T-helper 17 cell (primary cell): ENCODE measurements at regions not wholly inside any gene's neighbourhood (a gene's known extent, or its start where the extent isn't known, plus 50 kb on each side); places are given as distances from the start of the nearest gene placed in this dataset.

Experiments
- ATAC-seq: fragments of 150-1000 bp; cut with Tn5 transposase; 2 replicates; pipeline ENCODE4 v1.10.0; 2021; ENCODE audit warnings: mild to moderate bottlenecking, moderate library complexity
- DNase-seq, 3 donors: peaks; one replicate each; pipeline versions ENCODE4 v3.0.0 to v3.0.0-alpha.2; 2020 to 2021
- H3K9me3 ChIP-seq: one replicate; pipeline ENCODE4 v1.7.0; 2013; ENCODE audit warnings: low read length, mild to moderate bottlenecking; ENCODE audit not compliant: control insufficient read depth, poor library complexity, severe bottlenecking
- H3K27ac Mint-ChIP-seq: one replicate; pipeline ENCODE4 v1.8.0; 2022; ENCODE audit warnings: mild to moderate bottlenecking, moderate library complexity, mixed read lengths
- H3K27me3 Mint-ChIP-seq: one replicate; pipeline ENCODE4 v1.8.0; 2022; ENCODE audit warnings: mixed read lengths
- H3K36me3 Mint-ChIP-seq: one replicate; pipeline ENCODE4 v1.8.0; 2022; ENCODE audit warnings: low read depth, mixed read lengths
- H3K4me1 Mint-ChIP-seq: one replicate; pipeline ENCODE4 v1.8.0; 2022; ENCODE audit warnings: mild to moderate bottlenecking, mixed read lengths
- H3K4me3 Mint-ChIP-seq: one replicate; pipeline ENCODE4 v1.8.0; 2022; ENCODE audit warnings: mild to moderate bottlenecking, moderate library complexity, mixed read lengths

DNA sequence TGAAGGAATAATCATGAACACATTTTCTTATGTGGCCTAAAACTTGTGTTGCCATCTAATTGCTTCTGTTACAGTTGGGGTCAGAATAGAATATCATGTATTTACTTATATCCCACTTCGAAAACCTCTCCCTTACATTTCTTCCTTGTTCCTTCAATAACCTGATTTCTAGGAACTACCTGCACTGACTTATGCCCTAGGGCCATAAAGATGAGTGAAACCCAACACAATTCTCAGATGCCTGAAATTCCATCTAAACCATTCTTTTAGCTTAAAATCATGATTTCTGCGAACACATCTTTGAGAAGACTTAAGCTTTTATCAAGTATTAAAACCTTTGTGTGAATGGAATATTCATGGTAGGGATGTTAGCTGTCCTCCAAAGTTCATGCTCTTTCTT lies 142.7 kb downstream of the SNAPC1 start:
- H3K4me3 Mint-ChIP-seq, result no peak overlapping the region
- ATAC-seq, result no peak
- H3K36me3 Mint-ChIP-seq, result no peaks in the 10 kb centered on the region
- H3K27me3 Mint-ChIP-seq, result peaks cover 33% of the 10 kb centered on the region
- H3K4me1 Mint-ChIP-seq, result peaks cover 2% of the 10 kb centered on the region
- H3K9me3 ChIP-seq, result no peaks in the 10 kb centered on the region
- no peak overlapping the region for H3K27ac Mint-ChIP-seq
- no peak for DNase-seq

DNA sequence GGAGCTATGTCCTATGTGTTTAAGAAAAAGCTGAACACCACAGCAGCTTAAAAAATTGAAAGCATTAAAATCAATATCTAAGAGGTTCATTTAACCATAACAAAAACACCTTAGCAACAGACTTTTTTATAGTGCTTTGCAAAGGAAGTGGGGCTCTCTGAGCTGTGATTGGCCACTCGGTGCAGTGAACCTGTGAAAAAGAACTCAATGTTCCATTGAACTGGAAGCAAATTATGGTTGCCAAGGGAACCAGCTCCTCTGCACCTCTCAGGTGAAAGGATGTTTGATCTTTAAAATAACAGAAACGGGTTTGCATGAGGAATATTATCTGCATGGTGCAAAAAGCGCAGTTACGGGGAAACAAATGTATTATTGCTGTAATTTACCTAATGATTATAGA lies 149.4 kb downstream of the SNAPC1 start:
- Mint-ChIP-seq H3K4me3 (no peak overlapping the region), H3K27ac (no peak overlapping the region), H3K27me3 (peaks cover 63% of the 10 kb centered on the region), H3K36me3 (peaks cover 2% of the 10 kb centered on the region), H3K4me1 (peaks cover 2% of the 10 kb centered on the region)
- H3K9me3 ChIP-seq, result no peaks in the 10 kb centered on the region
- ATAC-seq, result no peak
- DNase-seq, result no peak

DNA sequence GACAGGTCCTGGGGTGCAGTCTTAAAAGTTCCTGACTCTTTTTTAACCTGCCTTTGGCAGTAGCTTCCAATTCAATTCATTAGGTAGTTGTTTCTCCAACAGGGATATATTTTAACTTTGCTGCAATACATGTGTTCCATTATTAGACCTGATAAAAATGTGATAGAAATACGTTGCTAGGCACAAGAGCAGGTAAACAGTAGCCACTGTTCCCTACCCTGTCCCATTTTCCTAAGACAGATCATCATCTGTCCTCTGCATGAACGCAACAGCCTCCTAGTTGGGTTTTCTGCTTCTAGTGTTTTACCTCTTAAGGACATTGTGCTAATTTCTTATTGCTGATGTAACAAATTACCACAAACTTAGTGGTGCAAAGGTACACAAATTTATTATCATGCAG lies 156.8 kb downstream of the SNAPC1 start:
- DNase-seq (no peak), ATAC-seq (no peak)
- peaks cover 77% of the 10 kb centered on the region for H3K27me3 Mint-ChIP-seq
- H3K4me1 Mint-ChIP-seq, result no peaks in the 10 kb centered on the region
- no peak overlapping the region for H3K27ac Mint-ChIP-seq
- H3K9me3 ChIP-seq, result no peaks in the 10 kb centered on the region
- peaks cover 3% of the 10 kb centered on the region for H3K36me3 Mint-ChIP-seq
- H3K4me3 Mint-ChIP-seq, result no peak overlapping the region

DNA sequence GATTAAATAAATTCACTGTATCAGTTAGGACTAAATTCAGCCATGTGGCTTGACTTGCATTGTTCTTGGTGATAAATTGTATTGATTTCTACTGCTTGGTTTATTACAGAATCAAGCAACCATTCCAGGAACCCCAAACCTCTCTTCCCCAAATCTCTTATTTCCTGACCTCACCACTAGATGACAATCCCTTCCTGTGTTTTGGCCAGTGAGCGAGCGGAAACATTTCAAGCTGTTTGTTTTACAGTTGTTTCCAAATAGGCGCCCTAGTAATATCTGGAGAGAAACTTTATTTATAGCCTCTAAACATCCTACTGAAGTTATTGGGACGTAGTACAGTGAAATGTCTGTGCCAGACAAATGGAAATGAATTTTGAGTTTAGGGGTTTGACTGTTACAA lies 161.1 kb downstream of the SNAPC1 start:
- Mint-ChIP-seq H3K27me3 (peaks cover 67% of the 10 kb centered on the region), H3K36me3 (no peaks in the 10 kb centered on the region), H3K4me3 (no peak overlapping the region), H3K27ac (no peak overlapping the region), H3K4me1 (no peaks in the 10 kb centered on the region)
- DNase-seq, result no peak
- no peak for ATAC-seq
- H3K9me3 ChIP-seq, result no peaks in the 10 kb centered on the region

DNA sequence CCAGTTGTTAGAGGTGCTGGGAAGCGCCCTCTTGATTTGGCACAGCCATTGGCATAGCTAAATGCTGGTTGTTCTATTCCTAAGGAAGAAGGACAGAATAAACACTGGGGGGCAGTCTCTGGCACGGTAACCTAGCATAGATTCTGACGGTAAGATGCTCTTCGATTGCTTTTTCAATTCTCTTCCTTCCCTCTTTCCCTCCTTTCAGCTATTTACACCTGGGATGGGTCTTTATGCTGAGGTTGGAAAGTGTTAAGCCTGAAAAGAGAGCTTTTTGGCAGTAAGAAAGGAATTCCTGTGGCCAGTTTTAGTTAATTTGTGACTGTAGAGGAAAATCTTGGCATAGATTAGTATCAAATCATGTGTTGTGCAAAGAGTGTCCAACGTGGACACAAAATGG lies 162.8 kb downstream of the SNAPC1 start:
- H3K27ac Mint-ChIP-seq, result no peak overlapping the region
- ATAC-seq, result no peak
- H3K36me3 Mint-ChIP-seq, result no peaks in the 10 kb centered on the region
- peaks cover 66% of the 10 kb centered on the region for H3K27me3 Mint-ChIP-seq
- DNase-seq, result no peak
- no peaks in the 10 kb centered on the region for H3K9me3 ChIP-seq
- H3K4me1 Mint-ChIP-seq, result no peaks in the 10 kb centered on the region
- no peak overlapping the region for H3K4me3 Mint-ChIP-seq

DNA sequence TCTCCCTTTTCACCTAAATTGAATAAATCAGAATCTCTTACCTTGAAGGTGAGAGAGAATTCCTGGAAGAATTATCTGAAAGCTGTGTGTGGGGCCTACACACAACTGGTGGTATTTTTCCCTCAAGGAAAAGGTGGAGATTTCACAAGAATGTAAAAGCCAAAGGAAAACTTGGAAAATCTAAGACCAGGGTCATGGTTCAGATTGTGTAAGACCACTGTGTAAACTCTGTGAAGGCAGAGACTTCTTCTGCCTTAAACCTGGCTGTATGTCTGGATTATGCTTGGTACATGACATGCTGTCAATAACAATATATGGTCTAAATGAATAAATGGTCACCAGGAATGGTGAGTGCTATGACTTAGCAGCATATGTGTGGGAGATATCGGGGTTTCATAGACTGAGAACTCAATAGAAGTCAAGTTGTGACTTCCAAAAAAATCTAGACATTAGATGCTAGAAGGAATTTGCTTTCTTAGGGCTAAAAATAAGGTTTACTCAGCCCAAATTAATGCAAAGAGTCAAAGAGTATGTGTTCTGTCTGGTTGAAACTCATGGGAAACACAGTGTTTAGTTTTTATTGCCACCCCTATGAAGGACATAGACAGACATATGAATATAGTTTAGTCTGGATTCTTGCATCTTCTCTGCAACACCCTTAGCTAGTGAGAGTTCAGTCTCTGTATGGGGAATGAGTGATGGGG lies 163.7 kb downstream of the SNAPC1 start:
- H3K4me1 Mint-ChIP-seq, result no peaks in the 10 kb centered on the region
- H3K36me3 Mint-ChIP-seq, result no peaks in the 10 kb centered on the region
- no peak overlapping the region for H3K4me3 Mint-ChIP-seq
- DNase-seq, result no peak
- no peaks in the 10 kb centered on the region for H3K9me3 ChIP-seq
- ATAC-seq, result no peak
- H3K27ac Mint-ChIP-seq, result no peak overlapping the region
- peaks cover 69% of the 10 kb centered on the region for H3K27me3 Mint-ChIP-seq

DNA sequence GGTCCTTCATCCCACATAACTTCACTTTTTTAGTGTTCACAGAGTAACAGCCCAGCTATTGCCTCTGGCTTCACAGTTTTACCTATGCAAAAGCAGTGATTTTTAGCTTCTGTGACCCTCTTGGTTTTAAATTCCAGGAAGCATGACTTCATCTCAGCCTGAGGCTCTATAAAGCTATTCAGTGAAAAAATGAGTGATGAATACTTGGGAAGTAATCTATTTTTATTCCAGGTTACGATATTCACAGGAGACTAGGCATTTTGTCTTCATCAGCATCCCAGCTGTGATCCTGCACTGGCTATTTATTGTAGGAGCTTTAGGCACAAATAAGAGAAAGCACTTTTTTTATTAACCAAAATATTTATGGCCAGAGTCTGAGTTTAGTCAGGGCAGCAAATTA lies 164.8 kb downstream of the SNAPC1 start:
- no peak overlapping the region for H3K4me3 Mint-ChIP-seq
- ATAC-seq (no peak), DNase-seq (no peak)
- no peaks in the 10 kb centered on the region for H3K4me1 Mint-ChIP-seq
- no peaks in the 10 kb centered on the region for H3K9me3 ChIP-seq
- H3K27me3 Mint-ChIP-seq, result peaks cover 64% of the 10 kb centered on the region
- H3K27ac Mint-ChIP-seq, result no peak overlapping the region
- no peaks in the 10 kb centered on the region for H3K36me3 Mint-ChIP-seq

DNA sequence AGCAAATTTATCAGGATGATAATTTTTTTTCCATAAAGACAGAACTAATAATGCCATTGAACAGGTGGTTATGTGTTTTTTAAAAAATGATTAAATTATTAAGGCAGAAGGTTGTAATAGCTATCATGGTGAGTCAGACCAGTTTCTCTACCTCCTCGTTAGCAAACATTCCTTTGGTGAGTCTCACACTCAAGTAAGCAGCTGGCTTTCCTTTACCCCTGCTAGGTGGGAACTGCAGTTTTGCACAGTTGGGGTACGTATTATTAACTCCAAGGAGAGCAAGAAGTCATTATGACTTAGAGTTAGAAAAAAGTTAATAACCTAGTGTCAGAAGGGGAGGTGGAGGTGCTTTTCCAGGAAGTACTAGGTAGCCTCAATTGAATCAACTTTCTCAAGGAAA lies 165.3 kb downstream of the SNAPC1 start:
- H3K4me1 Mint-ChIP-seq, result no peaks in the 10 kb centered on the region

DNA sequence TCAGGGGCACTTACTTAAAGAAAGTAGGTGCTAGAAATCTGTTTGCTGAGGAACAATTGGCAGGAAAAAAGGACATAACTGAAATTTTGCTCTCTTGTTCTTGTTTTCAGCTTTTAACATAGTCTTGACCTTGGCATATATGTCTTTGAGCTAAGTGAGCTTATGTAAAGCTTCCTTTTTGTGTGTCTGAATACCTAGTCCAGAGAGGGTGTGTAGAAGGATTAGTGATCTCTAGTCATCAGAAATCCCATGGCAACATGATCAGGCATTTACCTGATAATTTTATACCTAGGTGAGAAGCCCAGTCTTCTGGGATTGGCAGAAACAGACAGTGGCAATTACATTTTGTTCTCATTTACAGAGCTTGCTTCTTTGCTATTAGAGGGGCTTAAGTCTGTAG lies 166.1 kb downstream of the SNAPC1 start:
- Mint-ChIP-seq H3K4me1 (no peaks in the 10 kb centered on the region), H3K27ac (no peak overlapping the region), H3K36me3 (no peaks in the 10 kb centered on the region), H3K27me3 (peaks cover 67% of the 10 kb centered on the region), H3K4me3 (no peak overlapping the region)
- no peak for DNase-seq
- no peak for ATAC-seq
- H3K9me3 ChIP-seq, result no peaks in the 10 kb centered on the region

More for the DNA sequence above, 165.3 kb downstream of the SNAPC1 start:
- DNase-seq, result no peak
- no peaks in the 10 kb centered on the region for H3K9me3 ChIP-seq
- Mint-ChIP-seq H3K36me3 (no peaks in the 10 kb centered on the region), H3K27me3 (peaks cover 62% of the 10 kb centered on the region), H3K4me3 (no peak overlapping the region), H3K27ac (no peak overlapping the region)
- no peak for ATAC-seq

DNA sequence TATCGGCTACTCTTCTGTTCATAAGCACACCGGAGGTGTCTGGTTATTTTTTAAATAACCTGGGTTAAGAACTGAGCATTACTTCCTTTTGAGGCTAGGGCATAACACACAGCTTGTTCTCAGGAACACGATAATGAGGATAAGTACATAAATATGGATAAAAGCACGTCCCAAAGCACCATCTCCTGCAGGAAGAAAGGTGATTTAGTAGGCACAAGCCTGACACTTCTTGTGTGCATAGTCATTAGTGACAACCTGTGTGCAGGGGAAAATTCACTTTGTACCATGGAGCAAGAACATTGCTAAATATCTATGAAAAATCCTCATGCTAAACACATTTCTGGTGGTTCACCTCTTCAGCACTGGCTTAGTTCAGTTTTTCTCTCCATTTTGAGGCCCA lies 166.5 kb downstream of the SNAPC1 start:
- Mint-ChIP-seq H3K36me3 (no peaks in the 10 kb centered on the region), H3K4me1 (no peaks in the 10 kb centered on the region), H3K4me3 (no peak overlapping the region), H3K27ac (no peak overlapping the region), H3K27me3 (peaks cover 65% of the 10 kb centered on the region)
- no peaks in the 10 kb centered on the region for H3K9me3 ChIP-seq
- no peak for ATAC-seq
- no peak for DNase-seq

DNA sequence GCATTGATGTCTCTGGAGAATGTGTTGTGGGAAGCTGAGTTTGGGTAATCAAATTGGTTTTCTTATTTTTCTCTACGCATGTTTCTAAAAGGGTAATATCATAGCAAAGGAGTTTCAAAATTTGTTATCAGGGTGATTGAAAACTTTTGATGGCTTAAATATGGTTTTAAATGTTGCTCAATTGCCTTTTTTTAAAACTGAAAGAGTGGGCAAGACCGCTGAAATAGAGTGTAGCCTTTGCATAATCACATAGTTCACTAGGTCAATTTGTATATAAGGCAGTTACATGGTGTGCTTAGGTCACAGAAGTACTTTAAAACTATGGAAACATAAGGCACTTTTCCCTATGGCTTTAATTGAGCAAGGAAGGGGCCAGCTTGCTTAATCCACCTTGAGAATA lies 167.4 kb downstream of the SNAPC1 start:
- ATAC-seq, result no peak
- Mint-ChIP-seq H3K4me1 (peaks cover 4% of the 10 kb centered on the region), H3K27me3 (peaks cover 62% of the 10 kb centered on the region)

DNA sequence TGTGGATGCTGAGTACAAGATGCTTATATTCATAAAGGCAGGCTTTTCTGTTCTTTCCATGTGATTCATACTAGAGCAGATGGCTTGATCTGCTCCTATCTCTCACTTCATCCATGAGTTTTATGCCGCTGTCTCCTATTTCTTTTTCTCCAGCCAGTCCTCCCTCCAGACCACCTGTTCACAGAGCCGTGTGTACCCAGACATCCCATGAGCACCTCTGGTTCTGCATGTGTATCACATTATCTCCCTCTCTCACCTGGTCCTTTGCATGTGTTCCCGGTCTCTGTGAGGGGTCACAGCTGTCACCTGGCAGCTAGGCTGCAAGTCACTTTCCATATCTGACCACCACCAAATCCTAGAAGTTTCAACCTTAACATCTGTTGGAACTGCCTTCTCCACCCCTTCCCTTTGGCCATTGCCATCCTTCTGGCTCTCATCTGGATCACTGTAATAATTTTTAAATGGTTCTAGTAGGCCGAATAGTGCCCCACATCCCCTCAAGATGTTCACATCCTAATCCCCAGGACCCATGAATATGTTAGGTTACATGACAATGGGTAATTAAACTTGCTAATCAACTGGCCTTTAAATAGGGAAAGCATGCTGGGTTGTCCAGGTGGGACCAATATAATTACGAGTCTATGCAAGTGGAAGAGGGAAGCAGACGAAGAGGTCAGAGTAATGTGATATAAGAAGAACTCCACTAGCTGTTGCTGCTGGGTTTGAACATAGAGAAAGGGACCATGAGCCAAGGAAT lies 168.1 kb downstream of the SNAPC1 start:
- H3K27ac Mint-ChIP-seq, result no peak overlapping the region
- H3K4me3 Mint-ChIP-seq, result no peak overlapping the region
- peaks cover 60% of the 10 kb centered on the region for H3K27me3 Mint-ChIP-seq
- H3K4me1 Mint-ChIP-seq, result peaks cover 4% of the 10 kb centered on the region
- ATAC-seq (no peak), DNase-seq (no peak)
- H3K9me3 ChIP-seq, result no peaks in the 10 kb centered on the region
- H3K36me3 Mint-ChIP-seq, result no peaks in the 10 kb centered on the region

More for the DNA sequence above, 167.4 kb downstream of the SNAPC1 start:
- no peaks in the 10 kb centered on the region for H3K36me3 Mint-ChIP-seq
- no peaks in the 10 kb centered on the region for H3K9me3 ChIP-seq
- no peak overlapping the region for H3K27ac Mint-ChIP-seq
- no peak for DNase-seq
- H3K4me3 Mint-ChIP-seq, result no peak overlapping the region

DNA sequence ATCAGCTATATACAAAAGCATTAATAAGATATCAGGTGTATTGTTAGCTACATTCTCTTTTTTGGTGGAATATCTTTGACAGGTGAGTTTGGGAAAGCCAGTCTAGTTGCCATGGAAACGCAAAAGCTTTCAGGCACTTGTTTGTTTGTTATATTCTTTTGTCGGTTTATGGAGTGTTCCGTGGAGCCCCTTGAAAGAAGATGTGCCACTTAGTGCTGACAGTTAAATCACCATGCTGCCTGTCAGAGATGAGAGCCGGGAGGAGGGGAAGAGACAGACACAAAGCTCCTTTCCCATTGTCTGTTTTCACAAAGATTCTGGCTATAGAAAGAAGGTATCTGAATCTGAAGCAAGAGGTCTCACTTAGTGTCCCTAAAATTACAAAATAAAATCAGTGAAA lies 170.8 kb downstream of the SNAPC1 start:
- Mint-ChIP-seq H3K27me3 (peaks cover 77% of the 10 kb centered on the region), H3K36me3 (no peaks in the 10 kb centered on the region), H3K4me1 (peaks cover 4% of the 10 kb centered on the region), H3K4me3 (no peak overlapping the region), H3K27ac (no peak overlapping the region)
- DNase-seq (no peak), ATAC-seq (no peak)
- H3K9me3 ChIP-seq, result no peaks in the 10 kb centered on the region

DNA sequence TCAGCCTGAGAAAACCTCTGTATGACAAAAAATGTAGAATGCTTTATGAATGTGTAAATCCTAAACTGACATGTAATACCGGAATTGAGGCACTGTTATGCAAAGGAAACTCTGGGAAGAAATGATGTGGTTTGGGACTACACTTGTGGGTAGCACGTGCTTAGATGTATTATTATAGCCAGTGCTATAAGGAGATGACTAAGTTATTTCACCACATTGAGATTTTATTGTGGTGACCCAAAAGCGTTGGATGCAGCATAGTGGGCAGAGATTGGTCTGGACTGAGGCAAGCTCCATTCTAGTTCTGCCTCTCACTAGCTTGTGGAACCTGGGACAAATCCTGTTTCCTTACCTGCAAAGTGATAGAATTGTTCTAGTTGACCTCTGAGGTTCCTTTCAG lies 172.2 kb downstream of the SNAPC1 start:
- Mint-ChIP-seq H3K27ac (no peak overlapping the region), H3K36me3 (no peaks in the 10 kb centered on the region), H3K4me1 (peaks cover 4% of the 10 kb centered on the region), H3K4me3 (no peak overlapping the region), H3K27me3 (peaks cover 75% of the 10 kb centered on the region)
- ATAC-seq, result no peak
- no peak for DNase-seq
- H3K9me3 ChIP-seq, result no peaks in the 10 kb centered on the region
